ENCODE measurements at regions not wholly inside any gene's neighbourhood (a gene's known extent, or its start where the extent isn't known, plus 50 kb on each side); places are given as distances from the start of the nearest gene placed in this dataset.

GRCh38 chr6:133671376-133671775, 217.5 kb upstream of the TCF21 start:
- TF ChIP-seq CTCF (IDR thresholded peaks at IDR 0.05), result no peak
- TF ChIP-seq POLR2A (IDR thresholded peaks at IDR 0.05), result no peak
- no peak for TF ChIP-seq POLR2AphosphoS5 (IDR thresholded peaks at IDR 0.05)

All from gastroesophageal sphincter (tissue), 3 donors.